Stimulated activated CD4-positive, alpha-beta T cell treated with anti-CD3 and anti-CD28 coated beads, Interleukin-2, amount 100 ng/mL, for 48 hours (primary cell): ENCODE measurements at regions not wholly inside any gene's neighbourhood (a gene's known extent, or its start where the extent isn't known, plus 50 kb on each side); places are given as distances from the start of the nearest gene placed in this dataset.

ENCODE experiments used
- DNase-seq, 2 donors: peaks; one replicate each; pipeline ENCODE4 v3.0.0-alpha.2; 2020

DNA sequence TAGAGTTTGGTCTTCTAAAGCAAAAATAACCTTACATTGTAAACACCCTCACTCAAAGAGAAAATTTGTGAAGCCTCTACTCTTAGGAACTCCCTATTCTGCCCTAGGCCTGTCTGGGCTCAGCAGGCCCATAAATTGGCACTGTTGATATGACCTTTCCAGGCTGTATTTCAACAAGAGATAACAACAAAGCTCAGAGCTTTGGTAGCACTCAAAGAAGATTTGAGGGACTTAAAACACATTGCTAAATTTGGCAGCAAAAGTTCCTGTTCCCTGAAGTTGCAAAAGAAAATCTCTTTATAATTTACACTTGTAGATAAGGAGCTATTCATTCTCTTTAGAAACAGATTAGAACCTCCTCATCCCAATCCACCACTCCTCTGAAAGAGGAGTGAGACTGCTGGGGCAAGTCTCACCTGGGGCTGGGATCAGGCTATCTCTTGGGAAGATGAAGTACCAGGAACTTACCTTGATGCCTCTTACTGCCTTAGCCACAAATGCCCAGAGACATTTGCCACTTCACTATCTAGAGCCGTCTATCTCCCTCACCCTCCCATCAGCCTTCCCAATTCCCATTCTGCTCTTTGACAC lies 110.4 kb upstream of the AKIP1 start:
- DNase-seq: no peak

DNA sequence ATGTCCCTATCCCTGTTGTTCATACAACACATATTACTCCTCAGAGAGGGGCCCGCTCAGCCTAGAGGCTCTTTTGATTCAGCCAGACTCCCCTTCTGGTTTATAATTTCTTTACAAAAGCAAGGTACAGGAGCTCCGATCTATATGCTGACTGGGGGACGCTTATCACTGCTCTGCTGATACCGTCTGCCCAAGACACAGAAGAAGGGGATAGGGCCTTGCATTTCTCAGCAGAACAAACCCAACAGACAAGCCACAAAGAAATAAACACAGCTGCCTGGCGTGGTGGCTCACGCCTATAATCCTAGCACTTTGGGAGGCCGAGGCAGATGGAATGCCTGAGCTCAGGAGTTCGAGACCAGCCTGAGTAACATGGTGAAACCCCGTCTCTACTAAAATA lies 109.9 kb upstream of the AKIP1 start:
- no peak for DNase-seq

DNA sequence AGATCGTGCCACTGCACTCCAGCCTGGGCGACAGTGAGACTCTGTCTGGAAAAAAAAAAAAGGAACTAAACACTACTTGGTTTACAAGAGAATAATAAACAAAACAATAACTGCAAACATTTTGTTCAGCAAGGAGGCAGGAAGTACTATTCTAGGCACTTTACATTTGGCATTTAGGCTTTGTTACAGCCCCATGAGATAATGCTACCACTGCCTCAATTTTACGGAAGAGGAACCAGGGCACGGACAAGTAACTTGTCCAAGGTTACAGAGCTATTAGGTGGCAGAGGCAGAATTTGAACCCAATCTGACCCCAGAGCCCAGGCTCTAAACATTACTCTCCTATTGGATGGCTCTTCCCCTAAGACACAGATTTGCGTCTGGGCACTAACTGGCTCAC lies 108.7 kb upstream of the AKIP1 start:
- no peak for DNase-seq

DNA sequence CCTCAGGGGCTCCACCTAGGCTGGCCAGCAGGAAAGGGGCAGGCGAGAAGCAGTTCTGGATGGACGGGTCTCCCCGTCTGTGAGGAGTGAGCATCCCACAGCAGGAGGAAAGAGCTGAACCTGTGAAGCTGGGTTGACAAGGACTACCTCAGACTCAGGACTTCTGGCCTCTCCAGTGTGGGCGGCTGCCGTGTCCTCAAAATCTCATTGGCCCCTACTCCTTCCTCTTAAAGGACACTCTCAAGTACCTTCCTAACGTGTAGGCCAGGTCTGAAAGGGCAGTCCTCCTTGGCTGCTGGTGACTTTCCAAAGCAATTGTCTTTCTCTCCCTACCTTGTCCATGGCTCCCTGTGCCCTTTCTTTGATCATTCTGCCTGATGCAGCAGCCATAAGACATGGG lies 107.0 kb upstream of the AKIP1 start:
- no peak for DNase-seq

DNA sequence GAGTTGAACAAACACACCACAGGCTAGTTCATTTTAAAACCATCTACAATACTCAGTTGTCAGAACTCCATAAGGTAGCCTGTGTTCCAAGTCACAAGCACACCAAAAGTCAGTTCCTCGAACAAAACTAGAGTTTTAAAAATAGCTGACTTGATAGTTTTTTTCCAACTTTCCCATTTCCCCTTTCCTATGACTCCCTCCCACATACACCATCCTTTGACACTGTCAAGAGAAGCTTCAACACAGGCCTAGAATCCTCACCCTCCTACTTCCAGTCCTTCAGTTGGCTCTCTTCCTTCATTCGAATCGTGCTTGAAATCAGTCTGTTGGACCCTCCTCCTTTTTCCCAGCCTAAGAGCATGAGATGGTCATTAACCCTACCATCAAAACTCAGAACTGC lies 105.7 kb upstream of the AKIP1 start:
- no peak for DNase-seq

DNA sequence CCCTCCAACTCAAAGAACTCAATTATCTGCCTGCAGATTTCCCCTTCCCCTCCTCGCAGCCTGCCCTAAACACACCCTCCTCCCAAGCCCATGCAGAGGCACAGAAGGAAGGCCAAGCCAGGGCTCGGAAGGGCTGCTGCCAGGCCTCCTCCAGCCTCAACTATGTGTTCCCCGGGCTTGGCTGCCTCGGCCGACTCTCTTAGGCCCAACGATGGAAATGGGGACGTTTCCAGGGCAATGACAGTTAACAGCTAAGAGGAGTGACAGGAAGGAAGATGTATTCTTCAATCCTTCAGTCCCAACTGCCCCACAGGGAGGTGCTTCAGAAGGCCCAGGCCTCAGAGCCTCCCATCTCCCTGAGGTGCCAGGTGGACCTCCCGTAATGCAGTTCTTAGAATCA lies 104.0 kb upstream of the AKIP1 start:
- no peak for DNase-seq

DNA sequence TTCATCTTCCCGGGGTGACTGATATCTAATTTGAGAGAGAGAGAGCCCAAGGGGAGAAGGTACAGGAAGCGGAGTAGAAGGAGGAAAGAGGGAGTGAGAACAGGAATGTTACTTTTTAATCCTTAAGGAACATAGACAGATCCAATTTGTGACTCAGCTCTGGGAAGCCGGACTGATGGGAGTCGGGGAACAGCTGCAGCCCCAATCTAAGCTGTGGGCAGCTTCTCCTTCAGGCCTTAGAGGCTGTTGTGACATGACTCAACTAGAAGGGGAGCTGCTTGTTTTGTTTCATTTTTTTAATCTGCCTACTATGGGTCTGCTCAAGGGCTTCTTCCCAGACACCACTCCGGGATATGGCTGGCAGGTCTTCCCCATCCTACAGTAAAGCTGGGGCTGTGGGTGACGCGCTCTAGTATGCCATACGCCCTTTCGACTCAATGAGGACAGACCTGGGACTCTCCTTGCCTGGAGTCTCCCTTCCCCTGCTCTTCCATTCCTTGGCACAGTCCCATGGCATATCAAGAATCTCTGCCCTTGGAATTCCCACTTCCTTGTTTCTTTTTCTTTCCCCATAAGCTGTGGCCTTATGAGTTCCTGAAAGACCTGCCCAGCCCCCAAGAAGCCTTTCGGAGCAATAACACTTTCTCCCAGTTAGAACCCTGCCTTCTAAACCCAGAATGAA lies 103.3 kb upstream of the AKIP1 start:
- no peak for DNase-seq

DNA sequence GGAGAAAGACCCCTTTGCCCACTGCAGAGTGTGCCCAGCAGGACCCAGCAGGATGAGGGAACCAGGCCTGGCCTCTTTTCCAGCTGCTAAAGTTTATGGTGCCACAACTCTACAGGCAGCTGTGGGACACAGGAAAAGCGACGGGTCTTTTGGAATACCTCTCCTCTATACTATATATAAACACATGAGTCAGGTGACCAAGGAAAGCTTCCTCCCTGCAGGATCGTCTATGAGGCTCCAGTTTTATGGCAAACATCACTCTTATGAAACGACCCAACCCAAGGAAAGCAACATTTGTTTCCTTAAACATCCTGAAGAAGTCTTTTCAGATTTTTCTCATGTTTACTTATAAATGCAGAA lies 102.8 kb upstream of the AKIP1 start:
- no peak for DNase-seq

DNA sequence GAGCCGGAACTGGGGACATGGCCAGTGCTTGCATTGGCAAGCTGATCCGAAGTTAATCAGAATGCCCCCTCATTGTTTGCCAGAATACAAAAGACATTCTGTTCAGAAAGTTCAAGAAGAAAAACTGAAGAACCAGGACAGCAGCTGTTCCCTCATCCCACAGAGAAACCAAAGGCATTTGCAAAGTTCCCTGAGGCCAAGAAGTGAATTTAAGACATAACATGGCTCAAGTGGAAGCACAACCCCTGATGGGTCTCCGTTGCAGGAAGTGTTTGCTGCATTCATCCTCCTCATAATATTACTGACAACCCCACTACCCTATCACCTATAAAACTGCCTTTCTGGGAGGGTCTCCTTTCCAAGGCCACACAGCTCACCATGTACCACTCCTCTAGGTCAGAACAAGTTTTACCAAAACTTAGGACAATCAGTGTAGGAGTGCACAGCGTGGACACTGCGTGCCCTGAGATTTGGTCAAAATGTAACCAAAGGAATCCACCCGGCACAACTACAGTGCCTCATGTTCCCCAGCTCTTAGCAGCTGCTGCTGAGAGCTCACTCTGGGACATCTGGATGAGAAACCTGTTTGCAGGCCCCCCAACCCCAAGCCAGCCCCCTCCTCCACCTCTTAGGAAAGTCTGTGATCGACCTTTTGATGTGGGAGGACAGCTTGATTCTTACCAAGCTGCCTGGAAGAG lies 101.6 kb upstream of the AKIP1 start:
- no peak for DNase-seq

DNA sequence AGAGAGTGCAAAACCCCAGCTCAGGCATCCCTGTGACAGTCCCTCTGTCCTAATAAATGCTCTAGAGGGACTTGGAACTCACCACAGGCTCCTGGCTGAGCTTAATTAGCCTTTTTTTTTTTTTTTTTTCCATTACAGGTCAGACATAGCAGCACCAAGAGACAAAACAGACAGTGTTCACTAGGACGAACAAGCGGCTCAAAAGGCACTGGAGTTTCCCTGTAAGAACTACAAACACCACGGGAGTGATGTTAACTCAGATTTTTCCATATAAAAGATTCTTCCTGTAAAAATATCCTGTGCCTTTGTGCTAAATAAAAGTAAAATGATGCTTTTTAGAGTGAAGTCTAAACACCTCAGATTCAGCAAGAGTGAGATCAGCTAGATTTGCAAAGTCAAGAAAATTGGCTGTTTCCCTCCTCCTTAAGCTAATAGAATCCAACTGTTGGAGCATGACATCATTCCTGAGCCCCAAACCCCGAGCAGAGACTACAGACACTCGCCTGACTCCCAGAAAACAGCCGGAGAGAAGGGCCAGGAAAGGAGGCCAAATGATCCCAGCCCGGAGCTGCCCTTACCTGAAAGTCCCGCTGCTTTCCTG lies 101.0 kb upstream of the AKIP1 start:
- no peak for DNase-seq

DNA sequence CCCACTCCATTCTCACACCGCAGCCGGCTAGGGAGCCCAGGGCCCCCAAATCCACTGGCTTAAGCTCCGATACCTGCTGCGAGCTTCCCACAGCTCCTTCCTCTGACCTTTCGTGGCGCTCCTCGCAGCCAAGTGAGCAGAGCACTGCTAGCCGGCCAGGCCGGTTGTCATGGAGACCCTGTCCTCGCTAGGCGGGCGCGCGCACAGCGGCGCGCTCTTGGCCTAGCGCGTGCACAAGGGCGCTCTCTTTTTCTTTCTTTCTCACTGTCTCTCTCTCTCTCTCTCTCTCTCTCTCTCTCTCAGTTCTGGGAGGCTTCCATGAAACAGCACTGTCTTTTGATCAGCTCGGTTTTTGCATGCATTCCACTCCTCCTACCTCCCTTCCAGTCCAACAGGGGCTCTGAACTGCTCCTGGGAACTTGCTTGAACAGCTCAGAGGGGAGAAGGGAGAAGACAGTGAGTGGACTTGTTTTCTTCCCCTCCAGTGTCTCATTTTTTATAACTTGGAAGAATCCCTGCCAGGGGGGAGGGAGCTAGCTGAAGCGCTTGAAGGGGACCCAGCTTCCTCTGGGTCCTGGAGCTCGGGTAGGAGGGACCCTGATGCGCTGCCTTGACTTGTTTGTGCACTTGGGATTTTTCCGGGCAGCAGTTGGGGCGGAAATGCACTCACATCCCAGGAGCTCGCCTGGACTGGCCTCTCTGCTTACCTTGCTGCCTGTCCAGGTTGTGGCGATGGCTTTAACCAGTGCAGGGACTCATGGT lies 100.3 kb upstream of the AKIP1 start:
- DNase-seq: no peak

DNA sequence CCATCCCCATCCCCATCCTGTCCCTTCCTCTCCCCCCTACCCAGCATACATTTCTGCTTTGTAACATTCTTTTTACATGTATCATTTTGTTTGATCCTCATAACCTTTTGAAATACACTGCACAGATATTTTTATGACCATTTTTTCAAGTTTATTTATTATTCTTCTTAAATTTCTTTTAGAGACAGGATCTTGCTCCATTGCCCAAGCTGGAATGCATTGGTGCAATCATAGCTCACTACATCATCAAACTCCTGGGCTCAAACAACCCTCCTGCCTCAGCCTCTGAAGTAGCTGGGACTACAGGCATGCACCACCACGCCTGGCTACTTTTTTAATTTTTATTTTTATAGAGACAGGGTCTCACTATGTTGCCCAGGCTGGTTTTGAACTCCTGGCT lies 99.4 kb upstream of the AKIP1 start:
- DNase-seq: no peak

DNA sequence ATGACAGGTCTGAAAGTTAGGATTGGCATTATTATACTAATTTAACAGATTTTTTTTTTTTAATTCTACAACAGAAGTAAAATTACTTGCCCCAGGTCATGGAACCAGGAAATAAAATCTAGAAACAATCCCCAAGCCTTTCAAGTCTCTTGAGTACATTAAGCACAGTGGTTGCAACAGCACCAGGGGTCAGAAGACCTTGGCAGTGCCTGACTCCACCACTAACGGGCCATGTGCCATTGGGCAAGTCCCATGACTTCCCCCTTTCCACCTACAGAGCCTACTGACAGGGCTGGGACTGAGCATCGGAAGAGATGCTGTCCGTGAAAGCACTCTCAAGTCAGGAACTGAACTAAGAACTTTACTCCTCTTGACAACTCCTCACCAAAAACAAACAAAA lies 98.6 kb upstream of the AKIP1 start:
- no peak for DNase-seq

DNA sequence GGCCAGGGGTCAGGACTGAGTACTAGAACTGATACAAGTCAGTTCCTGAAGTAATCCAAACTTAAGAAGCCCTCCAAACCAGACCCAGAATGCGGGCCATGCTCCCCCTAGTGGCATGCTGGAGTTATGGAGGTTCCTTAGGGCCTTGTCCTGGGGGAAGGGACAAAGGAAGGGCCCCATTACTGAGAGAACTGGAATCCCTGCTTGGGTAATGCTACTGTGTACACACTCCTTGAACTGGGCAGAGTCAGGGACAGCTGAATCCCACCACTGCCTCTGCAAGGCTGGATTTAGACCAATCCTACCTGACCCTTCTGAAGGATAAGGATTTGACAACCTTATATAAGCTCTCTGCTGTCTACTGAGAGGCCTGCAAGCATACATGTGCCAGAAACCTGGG lies 97.3 kb upstream of the AKIP1 start:
- DNase-seq: peak; percentile 56 to 57

DNA sequence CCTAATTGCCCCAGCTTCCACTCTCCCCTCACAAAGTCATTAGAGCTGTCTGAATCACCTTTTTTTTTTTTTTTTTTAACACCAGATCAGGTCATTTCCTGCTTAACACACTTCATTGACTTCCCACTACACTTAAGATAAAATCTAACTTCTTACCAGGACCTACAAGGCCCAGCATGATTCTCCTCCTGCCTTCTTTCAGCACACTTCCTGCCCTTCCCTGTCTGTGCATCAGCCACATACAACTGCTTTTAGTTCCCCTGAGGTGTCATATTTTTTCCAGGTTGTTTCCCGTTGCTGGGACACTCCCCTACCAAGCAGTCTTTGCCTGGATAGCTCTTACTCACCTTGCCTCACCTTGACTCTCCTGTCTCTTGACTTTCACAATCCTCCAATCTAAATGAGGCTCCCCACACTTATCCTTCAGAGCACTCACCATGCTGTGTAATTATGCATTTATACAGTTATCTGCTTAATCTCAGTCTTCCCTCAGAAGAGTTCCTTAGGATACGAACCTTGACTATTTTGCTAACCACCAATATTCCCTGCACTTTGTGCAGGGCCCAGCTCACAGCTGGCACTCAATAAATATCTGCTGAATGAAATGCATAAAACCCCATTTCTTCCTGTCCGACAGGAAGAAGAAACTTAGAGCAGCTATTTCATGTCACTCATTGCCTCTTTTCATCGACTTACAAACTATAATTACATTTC lies 96.6 kb upstream of the AKIP1 start:
- no peak for DNase-seq

DNA sequence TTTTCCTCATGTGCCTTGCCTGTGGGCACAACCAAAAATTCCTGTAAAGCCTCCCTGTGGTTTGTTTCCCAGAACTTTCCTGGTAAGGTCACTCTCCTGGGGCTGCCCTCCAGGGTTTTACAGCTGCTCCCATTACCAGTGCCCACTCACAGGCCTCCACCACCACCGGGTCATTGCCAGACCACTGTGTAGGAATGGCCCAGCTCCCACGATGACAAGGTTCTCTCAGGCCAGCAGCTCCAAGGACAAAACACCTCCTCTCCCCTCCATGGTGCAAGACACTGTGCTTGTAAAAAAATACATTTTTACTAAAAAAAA lies 96.1 kb upstream of the AKIP1 start:
- no peak for DNase-seq

DNA sequence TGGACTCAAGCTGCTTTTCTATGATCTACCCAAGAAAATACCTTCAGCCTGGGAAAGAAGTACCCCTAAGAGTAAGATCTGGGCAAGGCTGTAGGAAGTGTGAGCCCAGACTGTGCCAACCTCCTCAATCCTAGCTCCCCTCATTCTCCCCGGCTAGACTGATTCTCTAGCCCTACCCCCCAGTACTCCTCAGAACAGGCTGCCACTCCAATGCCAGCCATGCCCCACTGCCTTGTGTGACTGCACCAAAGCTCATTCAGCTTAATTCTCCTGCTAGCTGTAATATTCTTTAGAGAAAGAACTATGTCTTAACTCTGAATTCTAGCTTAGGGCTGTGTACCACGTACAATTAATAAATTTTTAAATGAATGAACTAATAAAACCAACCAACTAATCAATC lies 92.6 kb upstream of the AKIP1 start:
- no peak for DNase-seq

DNA sequence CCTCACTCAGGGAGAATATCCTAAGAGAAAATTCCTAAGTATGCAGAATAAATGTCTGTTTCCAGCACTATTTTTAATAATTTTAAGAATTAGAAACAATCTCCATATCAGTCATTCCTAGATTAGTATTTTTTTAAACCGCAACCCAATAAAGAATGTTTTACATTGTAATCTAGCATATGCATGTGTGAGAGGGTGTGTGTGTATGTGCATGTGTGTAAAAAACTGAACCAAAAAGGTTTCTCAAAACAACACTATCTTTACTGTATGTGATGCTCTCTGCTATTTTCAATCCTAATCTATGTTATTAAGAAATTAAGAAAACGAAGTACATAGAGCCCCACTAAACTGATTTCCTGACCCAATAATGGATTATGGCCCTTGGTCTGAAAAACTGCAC lies 90.6 kb upstream of the AKIP1 start:
- no peak for DNase-seq

DNA sequence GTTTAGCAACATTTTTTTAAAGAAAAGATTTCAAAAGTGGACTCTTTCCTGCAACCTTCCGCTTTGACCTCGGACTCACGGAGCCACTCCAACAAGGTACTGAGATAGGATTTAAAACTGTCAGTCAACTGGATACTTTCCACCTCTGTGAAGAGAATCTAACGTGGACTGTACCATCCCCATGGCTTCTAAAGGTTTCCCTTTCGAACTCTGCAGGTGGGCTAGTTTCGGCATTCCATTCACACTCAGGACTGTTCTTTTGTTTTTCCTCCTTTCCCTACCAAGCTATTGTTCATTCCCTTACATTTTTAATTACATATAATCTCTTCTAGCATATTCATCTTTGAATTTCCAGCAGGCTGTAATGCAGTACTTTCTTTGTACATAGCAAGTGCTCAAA lies 88.5 kb upstream of the AKIP1 start:
- DNase-seq: no peak

DNA sequence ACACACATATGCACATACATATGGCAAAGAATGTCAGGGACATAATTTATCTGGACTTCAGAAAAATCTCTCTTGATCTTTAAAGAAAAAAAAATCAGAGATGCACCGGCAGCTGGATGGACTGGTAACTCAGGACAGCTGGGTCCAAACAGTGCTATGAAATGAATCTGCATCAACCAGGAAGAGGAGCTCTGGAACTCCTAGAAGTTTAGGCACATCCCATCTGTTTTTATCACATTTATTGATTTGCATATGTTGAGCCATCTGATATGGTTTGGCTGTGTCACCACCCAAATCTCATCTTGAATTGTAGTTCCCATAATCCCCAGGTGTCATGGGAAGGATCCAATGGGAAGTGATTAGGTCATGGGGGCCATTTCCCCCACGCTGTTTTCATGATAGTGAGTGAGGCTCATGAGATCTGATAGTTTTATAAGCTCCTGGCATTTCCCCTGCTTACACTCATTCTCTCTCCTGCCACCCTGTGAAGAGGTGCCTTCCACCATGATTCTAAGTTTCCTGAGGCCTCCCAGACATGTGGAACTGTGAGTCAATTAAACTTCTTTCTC lies 87.7 kb upstream of the AKIP1 start:
- no peak for DNase-seq

DNA sequence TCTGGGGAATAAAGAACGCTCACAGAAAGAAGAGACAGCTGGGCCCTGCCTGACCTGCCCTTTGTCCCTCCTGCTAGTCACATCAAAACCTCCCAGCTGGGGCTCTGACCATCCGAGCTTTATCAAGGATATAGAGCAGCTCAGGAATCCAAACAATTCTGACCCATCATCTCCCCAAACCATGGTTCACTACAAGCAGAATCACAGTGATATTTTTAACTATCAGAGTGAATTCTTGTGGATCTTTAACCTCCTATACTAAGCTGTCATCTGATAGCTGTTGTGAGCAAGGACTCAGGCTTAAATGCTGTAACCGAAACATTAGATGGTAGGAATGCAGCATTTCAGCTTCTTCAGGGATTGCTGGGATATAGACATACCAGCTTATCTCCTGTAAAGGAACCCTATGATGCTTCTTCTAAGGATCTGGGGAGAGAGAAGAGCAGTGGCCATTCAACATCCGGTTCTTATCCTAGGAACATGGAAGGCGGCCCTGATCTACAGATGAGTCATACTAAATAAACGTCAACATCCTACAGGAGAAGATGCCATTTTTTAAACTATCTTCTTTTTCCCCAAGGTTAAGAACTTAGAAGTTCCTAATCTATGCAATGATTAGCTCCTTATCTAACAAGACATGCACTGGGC lies 84.7 kb upstream of the AKIP1 start:
- no peak for DNase-seq

DNA sequence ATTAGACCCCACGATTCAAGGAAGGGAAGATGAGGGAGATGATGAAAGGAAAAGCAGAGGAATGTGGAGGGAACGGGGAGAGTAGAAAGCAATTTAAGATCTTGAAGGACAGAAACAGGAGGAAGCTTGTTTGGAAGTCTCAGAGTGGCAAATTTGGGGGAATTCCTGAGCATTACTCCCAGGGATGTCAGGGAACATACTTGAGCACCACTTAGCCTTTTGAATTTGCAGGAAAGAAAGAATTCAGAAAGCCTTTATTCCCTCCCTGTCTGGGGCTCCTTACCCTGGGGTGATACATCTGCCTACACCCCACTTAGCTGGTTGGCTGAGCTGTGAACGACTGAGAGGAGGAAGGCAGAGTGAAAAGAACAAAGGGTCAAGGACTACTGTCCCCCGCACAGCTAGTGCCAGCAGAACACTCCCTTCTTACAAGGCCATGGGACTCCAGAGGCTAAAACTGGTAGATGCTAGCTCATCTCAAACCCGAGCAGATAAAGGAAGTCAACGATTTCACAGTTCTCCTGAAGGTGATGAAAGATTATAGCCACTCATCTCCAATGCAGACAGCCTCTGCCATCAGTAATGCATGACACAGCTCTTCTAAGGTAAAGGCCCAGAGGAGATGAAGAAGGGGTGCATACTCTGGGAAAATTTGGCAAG lies 84.0 kb upstream of the AKIP1 start:
- no peak for DNase-seq
